ENCODE measurements at regions not wholly inside any gene's neighbourhood (a gene's known extent, or its start where the extent isn't known, plus 50 kb on each side); places are given as distances from the start of the nearest gene placed in this dataset.

DNA sequence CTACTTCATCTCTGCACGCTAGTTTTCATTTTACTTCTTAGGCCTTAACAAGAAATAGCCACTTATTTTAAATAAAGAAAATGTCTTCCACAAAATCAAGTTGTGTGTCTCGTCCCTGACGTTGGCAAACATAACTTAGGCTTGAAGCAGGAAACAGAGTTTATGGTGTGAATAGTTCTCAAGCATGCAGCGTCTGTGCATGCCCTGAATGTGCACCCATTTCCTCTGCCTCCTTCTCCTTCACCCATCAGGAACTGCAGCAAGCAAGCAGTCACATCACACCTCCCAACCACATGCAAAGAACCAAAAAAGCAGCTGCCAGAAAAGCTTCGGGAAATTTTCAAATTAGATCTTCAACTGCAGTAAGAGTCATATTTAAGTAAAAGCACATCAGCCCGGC lies 424.0 kb upstream of the IRX4 start:
- TF ChIP-seq EZH2phosphoT487 (IDR thresholded peaks at IDR 0.05; ENCODE audit: unreplicated experiment) (no peak), CREB1 (CRISPR knock-in tag; IDR thresholded peaks at IDR 0.05; ENCODE audit: low read depth) (no peak), EZH2 (IDR thresholded peaks at IDR 0.05; ENCODE audit: low read depth, unreplicated experiment) (no peak), REST (IDR thresholded peaks at IDR 0.05; ENCODE audit: unreplicated experiment) (no peak), ZNF331 (CRISPR knock-in tag; IDR thresholded peaks at IDR 0.05; ENCODE audit: low read depth) (no peak), CTCF (conservative IDR thresholded peaks at IDR 0.05; ENCODE audit: low read depth in 2 of 2) (no peak), STAT1 (IDR thresholded peaks at IDR 0.05; ENCODE audit: unreplicated experiment) (no peak), ZNF114 (CRISPR knock-in tag; IDR thresholded peaks at IDR 0.05) (no peak), ETS1 (IDR thresholded peaks at IDR 0.05) (no peak), POLR2AphosphoS5 (IDR thresholded peaks at IDR 0.05; ENCODE audit: low read depth) (no peak), NANOG (IDR thresholded peaks at IDR 0.05; ENCODE audit: borderline replicate concordance) (no peak), JUNB (IDR thresholded peaks at IDR 0.05; ENCODE audit: unreplicated experiment) (no peak)
- Histone ChIP-seq H3K36me3 (ENCODE audit: insufficient read depth) (no peaks in the 10 kb centered on the region), H2AFZ (no peak overlapping the region), H3K9me2 (ENCODE audit: insufficient read depth) (peaks cover 5% of the 10 kb centered on the region; the same call in 1 of the 2 replicates), H3K4me3 (no peak overlapping the region), H3K79me2 (replicated peaks; ENCODE audit: insufficient read depth) (no peaks in the 10 kb centered on the region), H3F3A (replicated peaks; ENCODE audit: low read depth) (no peaks in the 10 kb centered on the region), H3K4me1 (ENCODE audit: insufficient read depth) (no peaks in the 10 kb centered on the region), H3K4me2 (no peak overlapping the region), H3K27me3 (ENCODE audit: insufficient read depth) (no peaks in the 10 kb centered on the region), H4K20me1 (replicated peaks; ENCODE audit: insufficient read depth) (no peaks in the 10 kb centered on the region), H3K27ac (ENCODE audit: low read depth) (no peak overlapping the region)
- Mint-ChIP-seq H3K36me3 (ENCODE audit: low read depth) (no peaks in the 10 kb centered on the region), H3K4me1 (peaks cover 25% of the 10 kb centered on the region), H3K27me3 (ENCODE audit: insufficient read depth, low read depth, poor library complexity) (peaks cover 9% of the 10 kb centered on the region), H3K27ac (no peak overlapping the region), H3K4me3 (no peak overlapping the region), H3K9me3 (no peaks in the 10 kb centered on the region)
- DNase-seq (ENCODE audit: low spot score) = no peak
- ATAC-seq = no peak

All from GM23338 (cell line).